ENCODE measurements at regions not wholly inside any gene's neighbourhood (a gene's known extent, or its start where the extent isn't known, plus 50 kb on each side); places are given as distances from the start of the nearest gene placed in this dataset.
"Not testable (repeated sequence)": the region's sequence is repeated elsewhere in the genome, so short reads cannot be mapped to it uniquely, and the experiment has no call there.

GRCh38 chr5:15097552-15097951, 226.0 kb upstream of the ANKH start (continued):
- TF ChIP-seq ZMIZ1 (IDR thresholded peaks at IDR 0.05; ENCODE audit: low read depth in 2 of 2, low read length in 2 of 2): no peak
- TF ChIP-seq PHF20 (IDR thresholded peaks at IDR 0.05; ENCODE audit: partially characterized antibody): no peak
- no peak for TF ChIP-seq MGA (IDR thresholded peaks at IDR 0.05)
- TF ChIP-seq MTA3 (IDR thresholded peaks at IDR 0.05; ENCODE audit: borderline replicate concordance): no peak

- H3K9me3 ChIP-seq (replicated peaks; ENCODE audit: control insufficient read depth, insufficient read depth, low read depth, low read length); H3K79me2 ChIP-seq (ENCODE audit: control insufficient read depth, insufficient read depth, low read length); POLR2A ChIA-PET; BruUV-seq (replicated peaks); H3K4me2 ChIP-seq (ENCODE audit: insufficient read depth, low read length); H3K9me1 ChIP-seq (ENCODE audit: control insufficient read depth, insufficient read depth, low read length); CTCF ChIA-PET (ENCODE audit: low intra/inter-chr PET ratio); DNase-seq (ENCODE audit: extremely low read depth in 1 of 4, low spot score in 3 of 4); H3K27me3 ChIP-seq (ENCODE audit: control insufficient read depth in 2 of 2, insufficient read depth in 2 of 2, low read length in 2 of 2); H3K4me3 ChIP-seq; H3K4me1 ChIP-seq (replicated peaks in 1 of 2; ENCODE audit: control insufficient read depth in 2 of 2, insufficient read depth in 2 of 2, low read length in 2 of 2); H4K20me1 ChIP-seq (replicated peaks; ENCODE audit: control insufficient read depth, insufficient read depth, low read length); H3K9ac ChIP-seq (ENCODE audit: insufficient read depth in 1 of 2, low read depth in 2 of 2, low read length in 2 of 2); H2AFZ ChIP-seq (ENCODE audit: low read depth, low read length); ATAC-seq; H3K36me3 ChIP-seq (ENCODE audit: control insufficient read depth, insufficient read depth, low read length); FAIRE-seq; in situ Hi-C loops (cut with MboI); intact Hi-C loops (cut with micrococcal nuclease); H3K27ac ChIP-seq (ENCODE audit: extremely low read depth, low read depth, low read length): not testable (repeated sequence)
- under 1% methylated on average over 17 of the region's 22 CpGs for WGBS (ENCODE audit: insufficient coverage, low coverage, missing lambda C conversion rate)
These were observed 225.1 kb upstream of the ANKH start for GRCh38 chr5:15096686-15097085.

Measured in K562 (cell line).